HG02763 (cell line): ENCODE measurements at regions not wholly inside any gene's neighbourhood (a gene's known extent, or its start where the extent isn't known, plus 50 kb on each side); places are given as distances from the start of the nearest gene placed in this dataset.
"Not testable (repeated sequence)": the region's sequence is repeated elsewhere in the genome, so short reads cannot be mapped to it uniquely, and the experiment has no call there.

ENCODE experiments used
- ATAC-seq: cut with Tn5 transposase; IDR thresholded peaks from one replicate; pipeline ENCODE4 v1.9.1; 2021; ENCODE audit warnings: mild to moderate bottlenecking, moderate library complexity; ENCODE audit not compliant: unreplicated experiment

- no peak for ATAC-seq
Observed at GRCh38 chr2:111522231-111522768, 361.7 kb downstream of the ANAPC1 start.

- no peak for ATAC-seq
Observed at GRCh38 chr2:111523009-111523408, 361.0 kb downstream of the ANAPC1 start.

GRCh38 chr2:111525026-111525425 lies 359.0 kb downstream of the ANAPC1 start:
- not testable (repeated sequence) for ATAC-seq

- ATAC-seq, result not testable (repeated sequence)
Observed at GRCh38 chr2:111526041-111526639, 357.9 kb downstream of the ANAPC1 start.

GRCh38 chr2:111527707-111528400 lies 356.1 kb downstream of the ANAPC1 start:
- ATAC-seq, result not testable (repeated sequence)

- ATAC-seq, result not testable (repeated sequence)
Observed at GRCh38 chr2:111529022-111529421, 355.0 kb downstream of the ANAPC1 start.

GRCh38 chr2:111530239-111530965 lies 353.6 kb downstream of the ANAPC1 start:
- not testable (repeated sequence) for ATAC-seq

- not testable (repeated sequence) for ATAC-seq
Observed at GRCh38 chr2:111532682-111533556, 351.1 kb downstream of the ANAPC1 start.

GRCh38 chr2:111533557-111534247 lies 350.3 kb downstream of the ANAPC1 start:
- ATAC-seq, result not testable (repeated sequence)

- ATAC-seq, result no peak
Observed at GRCh38 chr2:111534910-111535352, 349.1 kb downstream of the ANAPC1 start.

- no peak for ATAC-seq
Observed at GRCh38 chr2:111535404-111535803, 348.6 kb downstream of the ANAPC1 start.

GRCh38 chr2:111537078-111537655 lies 346.8 kb downstream of the ANAPC1 start:
- ATAC-seq, result no peak

GRCh38 chr2:111539991-111540390 lies 344.0 kb downstream of the ANAPC1 start:
- not testable (repeated sequence) for ATAC-seq

- not testable (repeated sequence) for ATAC-seq
Observed at GRCh38 chr2:111542120-111542774, 341.7 kb downstream of the ANAPC1 start.

- not testable (repeated sequence) for ATAC-seq
Observed at GRCh38 chr2:111544006-111544405, 340.0 kb downstream of the ANAPC1 start.

GRCh38 chr2:111545723-111546431 lies 338.1 kb downstream of the ANAPC1 start:
- ATAC-seq, result peak; percentile 34

- not testable (repeated sequence) for ATAC-seq
Observed at GRCh38 chr2:111546578-111546977, 337.4 kb downstream of the ANAPC1 start.

GRCh38 chr2:111549174-111549573 lies 334.8 kb downstream of the ANAPC1 start:
- not testable (repeated sequence) for ATAC-seq
